ENCODE measurements at regions not wholly inside any gene's neighbourhood (a gene's known extent, or its start where the extent isn't known, plus 50 kb on each side); places are given as distances from the start of the nearest gene placed in this dataset.
"Not testable (repeated sequence)": the region's sequence is repeated elsewhere in the genome, so short reads cannot be mapped to it uniquely, and the experiment has no call there.

GRCh38 chr9:81002242-81002641 lies 687.1 kb downstream of the TLE1 start:
- H3K9ac ChIP-seq (ENCODE audit: low read length): no peak overlapping the region
- no peaks in the 10 kb centered on the region for H4K20me1 ChIP-seq (ENCODE audit: insufficient read depth, low read length)
- H3K4me1 ChIP-seq (ENCODE audit: low read length): peaks cover 16% of the 10 kb centered on the region
- no peaks in the 10 kb centered on the region for H3K36me3 ChIP-seq (replicated peaks; ENCODE audit: insufficient read depth, low read length)
- H3K27me3 ChIP-seq (replicated peaks; ENCODE audit: insufficient read depth, low read length): no peaks in the 10 kb centered on the region
- no peaks in the 10 kb centered on the region for H3K79me2 ChIP-seq (ENCODE audit: low read length)
- peak overlapping the region; percentile 10; the same call in 1 of the 2 replicates for H3K4me2 ChIP-seq (ENCODE audit: low read depth, low read length)
- 0 out of 2 replicates have a peak, but pooled peaks cover 3% of the 10 kb centered on the region for H3F3A ChIP-seq (ENCODE audit: insufficient read depth, low read length)
- H3K27ac ChIP-seq (ENCODE audit: low read length): no peak overlapping the region
- no peak overlapping the region for H2AFZ ChIP-seq (ENCODE audit: low read length)
- no peak for TF ChIP-seq EZH2phosphoT487 (IDR thresholded peaks at IDR 0.05; ENCODE audit: low read length)
- TF ChIP-seq CTCF (IDR thresholded peaks at IDR 0.05; ENCODE audit: low read length): peak; percentile 22; the same call in 1 of the 2 replicates
- no peak for TF ChIP-seq EZH2 (optimal IDR thresholded peaks at IDR 0.05; ENCODE audit: low read depth, low read length)
- no peak overlapping the region for H3K4me3 ChIP-seq (ENCODE audit: low read length)
- DNase-seq: peak; percentile 97
- H3K9me2 ChIP-seq (replicated peaks; ENCODE audit: insufficient read depth, low read length): no peaks in the 10 kb centered on the region
- H3K9me3 ChIP-seq (replicated peaks; ENCODE audit: insufficient read depth, low read length): no peaks in the 10 kb centered on the region

- Histone ChIP-seq H3K9me2 (replicated peaks; ENCODE audit: insufficient read depth, low read length) (no peaks in the 10 kb centered on the region), H3K4me3 (ENCODE audit: low read length) (no peak overlapping the region), H3K27me3 (replicated peaks; ENCODE audit: insufficient read depth, low read length) (no peaks in the 10 kb centered on the region), H3K9ac (ENCODE audit: low read length) (no peak overlapping the region), H2AFZ (ENCODE audit: low read length) (no peak overlapping the region), H3F3A (ENCODE audit: insufficient read depth, low read length) (no peaks in the 10 kb centered on the region), H3K36me3 (replicated peaks; ENCODE audit: insufficient read depth, low read length) (no peaks in the 10 kb centered on the region), H3K4me1 (ENCODE audit: low read length) (no peaks in the 10 kb centered on the region), H3K9me3 (replicated peaks; ENCODE audit: insufficient read depth, low read length) (no peaks in the 10 kb centered on the region), H4K20me1 (ENCODE audit: insufficient read depth, low read length) (no peaks in the 10 kb centered on the region), H3K79me2 (ENCODE audit: low read length) (no peaks in the 10 kb centered on the region), H3K27ac (ENCODE audit: low read length) (no peak overlapping the region), H3K4me2 (ENCODE audit: low read depth, low read length) (no peak overlapping the region)
- no peak for DNase-seq
- TF ChIP-seq EZH2 (optimal IDR thresholded peaks at IDR 0.05; ENCODE audit: low read depth, low read length) (no peak), EZH2phosphoT487 (IDR thresholded peaks at IDR 0.05; ENCODE audit: low read length) (no peak), CTCF (IDR thresholded peaks at IDR 0.05; ENCODE audit: low read length) (no peak)
Observed at GRCh38 chr9:80995759-80996158, 693.6 kb downstream of the TLE1 start.

DNA sequence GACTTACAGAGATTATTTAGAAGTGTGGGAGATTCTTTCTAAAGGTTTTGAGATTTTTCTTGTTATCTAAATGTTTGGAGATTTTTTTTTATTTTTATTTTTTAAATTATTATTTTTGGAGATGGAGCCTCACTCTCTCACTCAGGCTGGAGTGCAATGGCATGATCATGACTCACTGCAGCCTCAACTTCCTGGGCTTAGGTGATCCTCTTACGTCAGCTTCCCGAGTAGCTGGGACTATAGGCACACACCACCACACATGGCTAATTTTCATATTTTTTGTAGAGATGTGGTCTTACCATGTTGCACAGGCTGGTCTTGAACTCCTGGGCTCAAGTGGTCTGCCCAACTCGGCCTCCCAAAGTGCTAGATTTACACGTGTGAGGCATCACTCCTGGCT lies 694.5 kb downstream of the TLE1 start:
- Histone ChIP-seq H3K9me3 (replicated peaks; ENCODE audit: insufficient read depth, low read length) (no peaks in the 10 kb centered on the region), H3K9me2 (replicated peaks; ENCODE audit: insufficient read depth, low read length) (no peaks in the 10 kb centered on the region), H3K36me3 (replicated peaks; ENCODE audit: insufficient read depth, low read length) (no peaks in the 10 kb centered on the region), H3F3A (ENCODE audit: insufficient read depth, low read length) (no peaks in the 10 kb centered on the region), H3K4me2 (ENCODE audit: low read depth, low read length) (no peak overlapping the region), H3K4me3 (ENCODE audit: low read length) (no peak overlapping the region), H4K20me1 (ENCODE audit: insufficient read depth, low read length) (no peaks in the 10 kb centered on the region), H3K9ac (ENCODE audit: low read length) (no peak overlapping the region), H2AFZ (ENCODE audit: low read length) (no peak overlapping the region), H3K27me3 (replicated peaks; ENCODE audit: insufficient read depth, low read length) (no peaks in the 10 kb centered on the region), H3K79me2 (ENCODE audit: low read length) (no peaks in the 10 kb centered on the region), H3K4me1 (ENCODE audit: low read length) (no peaks in the 10 kb centered on the region), H3K27ac (ENCODE audit: low read length) (no peak overlapping the region)
- DNase-seq: no peak
- no peak for TF ChIP-seq EZH2phosphoT487 (IDR thresholded peaks at IDR 0.05; ENCODE audit: low read length)
- TF ChIP-seq CTCF (IDR thresholded peaks at IDR 0.05; ENCODE audit: low read length): no peak
- TF ChIP-seq EZH2 (optimal IDR thresholded peaks at IDR 0.05; ENCODE audit: low read depth, low read length): no peak

GRCh38 chr9:80985595-80985994 lies 703.8 kb downstream of the TLE1 start:
- H2AFZ ChIP-seq (ENCODE audit: low read length); H3K4me1 ChIP-seq (ENCODE audit: low read length): not testable (repeated sequence)

More at GRCh38 chr9:80985595-80985994, 703.8 kb downstream of the TLE1 start:
- H3K9ac ChIP-seq (ENCODE audit: low read length); DNase-seq; H3K27ac ChIP-seq (ENCODE audit: low read length); H3K4me3 ChIP-seq (ENCODE audit: low read length); H3F3A ChIP-seq (ENCODE audit: insufficient read depth, low read length); H3K79me2 ChIP-seq (ENCODE audit: low read length); H3K9me3 ChIP-seq (replicated peaks; ENCODE audit: insufficient read depth, low read length); H3K27me3 ChIP-seq (replicated peaks; ENCODE audit: insufficient read depth, low read length); H4K20me1 ChIP-seq (ENCODE audit: insufficient read depth, low read length); H3K9me2 ChIP-seq (replicated peaks; ENCODE audit: insufficient read depth, low read length); H3K4me2 ChIP-seq (ENCODE audit: low read depth, low read length); H3K36me3 ChIP-seq (replicated peaks; ENCODE audit: insufficient read depth, low read length): not testable (repeated sequence)
